ENCODE measurements at regions not wholly inside any gene's neighbourhood (a gene's known extent, or its start where the extent isn't known, plus 50 kb on each side); places are given as distances from the start of the nearest gene placed in this dataset.

DNA sequence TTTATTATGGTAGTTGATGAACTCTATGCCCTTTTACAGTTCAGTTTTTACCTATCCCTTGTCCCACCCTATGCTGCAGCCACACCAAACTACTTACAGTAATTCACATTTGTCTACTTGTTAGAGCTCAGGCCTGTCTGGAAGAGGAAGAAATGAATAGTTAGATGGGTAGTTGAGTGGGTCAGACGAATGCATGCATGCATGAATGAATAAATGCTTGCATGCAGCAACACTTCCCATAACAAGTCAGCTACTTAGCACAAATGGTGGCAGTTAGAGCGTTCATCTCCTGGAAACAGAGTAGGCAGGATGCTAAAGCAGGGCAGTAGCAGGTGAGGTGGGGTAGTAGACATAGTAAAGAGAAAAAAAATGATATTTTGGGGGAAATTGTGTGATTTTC, 322.3 kb downstream of the NDFIP2 start:
- no peak for DNase-seq

- no peak for DNase-seq
Measured at GRCh38 chr13:79802389-79803085, 321.6 kb downstream of the NDFIP2 start.

DNA sequence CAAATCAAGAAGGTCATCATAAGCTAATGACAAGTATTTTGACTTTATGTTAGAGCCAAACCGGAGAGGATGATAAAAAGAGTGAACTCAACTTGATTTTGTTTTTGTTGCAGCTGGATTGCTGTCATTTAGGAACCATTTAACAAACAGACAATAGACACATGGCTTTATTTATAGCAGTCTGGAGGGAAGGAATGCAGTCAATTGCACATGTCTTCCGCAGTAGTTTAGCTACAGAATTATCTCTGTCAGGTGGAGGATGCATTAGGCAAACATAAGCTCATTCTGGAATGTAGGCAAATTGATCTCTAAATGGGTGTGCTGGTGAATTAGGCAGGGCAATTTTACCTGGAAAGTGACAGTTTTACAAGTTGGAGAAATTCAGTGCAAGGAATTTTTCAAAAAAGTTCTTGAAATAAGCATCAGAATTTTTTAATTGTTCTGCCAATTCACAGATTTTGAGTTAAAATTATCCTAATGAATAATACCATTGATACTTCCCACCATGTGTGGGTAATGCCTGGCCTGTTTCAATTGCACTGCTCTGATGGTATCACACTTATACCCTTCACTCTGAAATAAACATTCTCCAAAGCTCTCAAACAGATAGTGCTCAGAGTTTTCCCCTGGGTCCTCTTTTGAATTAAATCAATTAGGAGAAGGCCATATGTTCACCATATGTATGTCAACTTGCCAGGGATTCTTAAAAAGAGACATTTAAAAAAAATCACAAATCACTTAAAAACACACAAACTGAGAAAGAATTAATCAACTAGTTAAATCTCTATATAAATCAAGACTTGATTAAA, 318.3 kb downstream of the NDFIP2 start:
- DNase-seq = no peak

DNA sequence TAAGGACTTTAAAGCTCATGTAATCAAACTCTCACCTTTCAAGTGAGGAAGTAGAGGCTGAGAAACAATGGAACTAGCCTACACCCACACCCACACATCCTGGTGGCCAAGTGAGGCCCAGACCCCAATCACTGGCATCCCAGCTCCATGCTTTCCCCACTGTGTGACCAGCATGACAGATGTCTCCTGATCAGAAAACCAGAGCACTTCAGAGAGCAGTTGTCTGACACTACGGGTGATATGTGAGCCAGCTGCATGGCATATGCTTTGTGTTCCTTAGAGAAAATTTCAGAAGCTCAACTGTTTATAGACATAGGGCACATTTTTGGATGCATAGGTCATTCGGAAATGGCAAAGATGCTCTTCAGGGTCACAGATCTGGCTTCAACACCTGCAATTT, 315.2 kb downstream of the NDFIP2 start:
- peak; percentile 27 to 29 for DNase-seq

GRCh38 chr13:79794931-79795330, 314.0 kb downstream of the NDFIP2 start:
- DNase-seq = no peak

- no peak for DNase-seq
Measured at GRCh38 chr13:79792716-79793115, 311.8 kb downstream of the NDFIP2 start.

DNA sequence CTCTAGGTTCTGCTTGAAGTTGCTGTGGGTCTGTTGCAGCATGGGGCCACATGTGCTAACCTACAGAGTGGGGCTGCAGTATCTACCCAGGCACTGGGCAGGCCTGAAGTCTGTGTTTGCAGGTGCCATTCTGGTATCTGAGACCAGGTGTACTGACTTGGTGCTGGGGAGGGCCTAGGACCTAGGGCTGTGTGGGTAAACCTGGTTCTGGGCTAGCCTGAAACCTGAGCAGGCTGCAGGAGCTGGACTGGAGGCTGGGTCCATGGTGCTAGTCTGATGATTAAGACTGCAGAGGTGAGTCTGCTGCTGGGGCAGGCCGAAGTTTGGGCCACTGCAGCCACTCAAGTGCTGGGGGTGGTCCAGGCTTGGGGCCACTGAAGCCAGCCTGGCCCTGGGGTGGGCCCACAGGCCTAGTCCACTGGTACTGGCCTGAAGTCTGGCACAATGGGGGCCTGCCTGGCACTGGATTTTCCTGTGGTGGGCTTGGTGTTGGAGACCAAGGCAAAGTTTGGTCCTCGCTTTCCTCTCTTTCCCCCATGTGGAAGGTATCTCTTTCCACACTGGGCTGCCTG, 310.6 kb downstream of the NDFIP2 start:
- no peak for DNase-seq

DNA sequence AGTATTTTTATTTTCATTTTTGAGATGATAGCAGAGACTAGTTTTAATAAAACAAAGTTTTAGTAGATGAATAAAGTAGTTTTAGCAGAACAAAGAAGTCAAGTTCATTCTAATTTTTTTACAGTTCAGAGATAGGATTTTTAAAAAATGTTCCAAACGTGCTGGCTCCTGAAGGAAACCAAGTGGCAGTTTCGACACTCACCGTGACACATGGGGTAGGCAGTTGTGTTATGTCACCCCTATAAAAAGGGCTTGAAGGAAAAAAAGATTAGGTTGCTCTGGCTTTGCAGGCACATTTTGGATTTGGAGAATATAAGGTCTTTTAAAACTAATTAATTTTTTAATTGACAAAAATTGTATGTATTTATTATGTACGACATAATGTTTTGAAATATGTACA, 305.2 kb downstream of the NDFIP2 start:
- DNase-seq = no peak

DNA sequence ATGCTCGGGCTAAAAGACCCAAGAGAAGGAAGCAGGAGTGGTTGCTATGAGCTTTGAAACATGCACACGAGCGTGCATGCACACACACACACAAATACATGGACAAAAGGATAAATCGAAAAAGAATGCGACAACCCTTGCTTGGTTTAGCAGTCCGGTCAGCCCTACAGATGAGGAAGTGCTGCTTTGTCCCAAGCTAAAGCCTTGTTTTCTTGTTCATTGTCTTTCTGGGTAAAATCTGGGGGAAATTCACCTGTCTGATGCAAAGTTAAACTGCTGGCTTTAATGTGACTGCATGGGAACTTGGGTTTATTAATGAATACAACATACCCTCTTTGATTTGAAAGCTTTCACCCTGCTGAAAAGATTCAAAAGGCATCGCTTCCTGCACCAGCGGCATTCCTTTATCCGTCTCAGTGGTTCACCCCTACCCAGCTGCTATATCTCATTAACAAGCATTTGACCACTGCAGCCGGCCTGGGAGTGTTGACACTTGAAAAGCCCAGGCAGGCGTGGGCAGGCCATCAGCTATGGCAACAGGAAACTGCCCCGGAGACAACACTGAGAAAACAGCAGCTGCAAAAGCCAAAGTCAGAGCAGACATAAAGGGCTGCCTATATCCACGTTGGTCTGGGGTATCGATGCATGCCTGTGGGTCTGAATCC, 301.7 kb downstream of the NDFIP2 start:
- DNase-seq = peak; percentile 92 to 95

- DNase-seq = no peak
Measured at GRCh38 chr13:79781829-79782540, 301.0 kb downstream of the NDFIP2 start.

GRCh38 chr13:79780240-79780639, 299.3 kb downstream of the NDFIP2 start:
- no peak for DNase-seq

DNA sequence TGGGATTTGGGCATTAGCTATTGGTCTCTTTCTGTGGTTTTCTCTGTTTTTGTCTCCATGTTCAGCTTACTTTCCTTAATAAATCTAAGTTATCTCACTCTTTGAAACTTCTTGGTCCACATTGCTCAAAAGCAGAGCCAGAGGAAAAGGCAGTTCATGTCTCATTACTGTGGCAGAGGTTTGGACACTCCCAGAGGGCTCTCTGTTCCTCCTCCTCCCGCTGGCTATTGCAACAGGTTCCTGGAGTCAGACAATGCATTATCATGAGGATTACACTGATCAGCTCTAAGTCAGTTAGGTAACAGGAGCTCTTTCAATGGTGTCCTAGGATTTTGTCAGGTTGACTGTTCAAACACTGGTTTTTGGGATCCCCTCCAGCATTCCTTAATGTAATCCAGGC, 298.8 kb downstream of the NDFIP2 start:
- no peak for DNase-seq

- no peak for DNase-seq
Measured at GRCh38 chr13:79778741-79779460, 297.9 kb downstream of the NDFIP2 start.

DNA sequence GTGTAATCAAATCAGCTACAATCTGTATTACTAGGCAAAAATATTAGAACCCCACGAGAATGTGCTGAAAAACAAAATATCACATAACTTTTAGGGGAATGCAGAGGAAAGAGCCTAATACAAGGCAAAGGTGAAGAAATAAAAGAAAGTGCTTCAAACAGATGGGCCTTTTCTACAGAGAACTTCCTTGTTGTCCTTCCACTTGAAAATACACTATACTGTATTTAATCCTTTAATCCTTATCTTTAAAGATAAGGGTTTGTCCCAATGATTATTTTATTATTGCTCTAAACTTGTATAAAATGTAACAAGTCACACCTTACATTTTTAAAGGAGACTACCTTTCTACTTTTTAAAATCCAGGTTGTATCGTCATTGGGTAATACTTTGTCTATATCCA, 296.5 kb downstream of the NDFIP2 start:
- no peak for DNase-seq

DNA sequence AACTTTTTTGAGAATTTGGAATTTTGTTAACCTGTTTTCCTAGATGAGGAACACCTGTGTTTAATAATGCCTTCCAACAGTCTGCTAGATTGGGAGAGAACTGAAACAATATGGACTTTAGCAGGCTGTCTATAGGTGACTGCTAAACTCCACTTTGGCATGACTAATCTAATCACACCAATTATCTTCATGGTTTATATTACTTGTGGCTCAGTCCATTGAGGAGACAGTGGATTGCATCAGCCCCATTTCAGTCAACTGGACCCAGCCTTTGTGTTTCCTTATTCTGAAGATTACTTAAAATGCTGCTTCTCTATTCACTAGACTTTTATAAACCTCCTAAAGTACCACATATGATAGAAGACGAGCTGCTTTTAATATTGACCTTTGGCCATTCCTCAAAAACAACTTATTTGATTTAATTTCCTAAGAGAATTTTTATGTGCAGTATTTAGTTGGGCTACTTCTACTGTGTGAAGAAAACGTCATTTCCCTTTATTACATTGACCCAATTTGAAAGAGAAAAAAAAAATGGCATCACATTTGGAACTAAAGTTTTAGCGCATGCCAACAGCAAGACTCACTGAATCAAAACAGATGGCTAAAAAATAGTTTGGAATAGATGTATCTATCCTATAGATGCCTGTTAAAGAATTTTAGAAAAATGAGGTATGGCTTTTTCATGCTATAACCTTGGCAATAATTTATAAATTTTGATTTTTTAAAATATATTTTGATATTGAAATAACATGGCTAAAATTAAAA, 295.8 kb downstream of the NDFIP2 start:
- DNase-seq = no peak

DNA sequence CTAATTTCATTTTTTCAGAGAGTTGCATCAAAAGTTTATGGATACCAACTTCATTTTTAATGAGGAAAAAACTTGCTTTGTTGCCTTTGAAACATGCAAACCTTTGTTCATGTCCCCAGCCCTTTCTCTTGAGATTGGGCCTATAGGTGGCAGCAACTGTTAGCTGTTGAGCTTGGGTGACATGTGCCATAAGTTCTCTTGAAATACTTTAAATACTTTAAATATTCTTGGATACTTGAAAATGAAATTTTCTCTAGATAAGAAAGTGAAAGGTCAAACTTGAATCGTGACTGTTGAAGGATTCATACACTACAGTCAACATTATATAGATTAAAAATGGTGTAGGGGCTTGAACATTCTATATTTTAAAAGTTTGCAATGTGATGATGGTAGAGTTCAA, 294.9 kb downstream of the NDFIP2 start:
- peak in 1 of 2 experiments; percentile 5 for DNase-seq

DNA sequence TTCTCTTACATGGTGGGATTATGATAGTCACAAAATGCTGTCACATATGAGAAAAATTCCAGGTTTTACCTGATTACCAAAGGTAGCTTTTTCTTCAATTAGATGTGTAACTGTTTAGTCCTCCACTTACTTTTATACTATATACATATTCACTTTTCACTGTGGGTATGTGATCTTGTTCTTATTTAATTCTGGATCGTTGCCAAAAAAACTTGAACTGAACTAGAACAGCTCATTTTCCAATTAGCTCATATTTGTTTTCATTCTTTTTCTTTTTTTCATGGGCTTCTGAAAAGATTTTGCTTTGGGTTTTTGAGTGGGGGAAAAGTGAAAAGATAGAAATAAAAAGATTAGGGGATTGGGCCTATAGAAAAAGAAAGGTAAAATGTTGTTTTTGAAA, 291.9 kb downstream of the NDFIP2 start:
- no peak for DNase-seq

DNA sequence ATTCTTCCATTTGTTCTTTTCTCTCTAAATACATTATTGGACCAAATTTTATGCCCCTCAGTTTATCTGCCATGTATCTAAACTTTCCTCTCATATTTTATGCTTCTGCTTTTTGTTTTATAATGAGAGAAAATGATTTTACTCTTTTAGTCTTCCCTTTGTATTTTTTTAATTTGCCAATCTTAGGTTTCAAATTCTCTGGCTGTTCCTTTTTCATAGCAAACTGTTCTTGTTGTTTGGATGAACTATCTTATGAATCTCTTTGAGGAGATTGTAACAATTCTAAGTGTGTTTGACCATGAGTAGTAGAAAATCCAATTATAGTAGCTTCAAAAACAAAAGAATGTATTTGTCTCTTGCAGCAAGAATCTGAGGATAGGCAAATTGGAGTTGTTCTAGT, 290.5 kb downstream of the NDFIP2 start:
- no peak for DNase-seq

- no peak for DNase-seq
Measured at GRCh38 chr13:79770056-79770455, 289.1 kb downstream of the NDFIP2 start.

GRCh38 chr13:79767126-79767525, 286.2 kb downstream of the NDFIP2 start:
- DNase-seq = no peak

GRCh38 chr13:79765331-79765730, 284.4 kb downstream of the NDFIP2 start:
- no peak for DNase-seq

Data from SHP77 (cell line).